Esophagus squamous epithelium (tissue), 5 donors: ENCODE measurements at regions not wholly inside any gene's neighbourhood (a gene's known extent, or its start where the extent isn't known, plus 50 kb on each side); places are given as distances from the start of the nearest gene placed in this dataset.

Experiments
- DNase-seq: peaks from one replicate; lab custom pipeline; 2025; lab: John Stamatoyannopoulos, UW
- H3K27ac ChIP-seq, 4 donors: fragments of 200-600 bp; sonication (generic); one replicate each; pipeline ENCODE4 v1.5.1; 2016 to 2019; ENCODE audit warnings: mild to moderate bottlenecking in 1 of 4
- H3K27me3 ChIP-seq, 4 donors: fragments of 200-600 bp; sonication (generic); 1 replicate in 3 of 4; 2 replicates in 1 of 4; pipeline versions ENCODE4 v1.5.1 to v1.6.0; 2017 to 2021; ENCODE audit warnings: antibody characterized with exemption in 1 of 4
- H3K36me3 ChIP-seq, 3 donors: fragments of 200-600 bp; sonication (generic); one replicate each; pipeline ENCODE4 v1.5.1; 2016 to 2019
- H3K4me1 ChIP-seq, 3 donors: fragments of 200-600 bp; sonication (generic); one replicate each; pipeline ENCODE4 v1.5.1; 2017 to 2019
- H3K4me3 ChIP-seq, 4 donors: fragments of 200-600 bp; sonication (generic); 1 replicate in 3 of 4; 2 replicates in 1 of 4; pipeline ENCODE4 v1.5.1; 2016 to 2019; ENCODE audit warnings: mild to moderate bottlenecking in 2 of 4, moderate library complexity in 1 of 4
- H3K9me3 ChIP-seq, 3 donors: fragments of 200-600 bp; sonication (generic); one replicate each; pipeline ENCODE4 v1.5.1; 2016 to 2019
- CTCF ChIP-seq, 6 experiments: fragments of 450-650 bp in 4 of 6; fragments of 200-600 bp in 2 of 6; sonication (generic) in 2 of 6; IDR thresholded peaks; one replicate each; pipeline ENCODE4 v1.5.1; 2016 to 2019; ENCODE audit warnings: antibody characterized with exemption in 6 of 6, mild to moderate bottlenecking in 4 of 6, moderate library complexity in 4 of 6
- POLR2A ChIP-seq, 4 donors: fragments of 450-650 bp; IDR thresholded peaks; one replicate each; pipeline ENCODE4 v1.6.1; 2017; ENCODE audit warnings: antibody characterized with exemption in 4 of 4, mild to moderate bottlenecking in 4 of 4, moderate library complexity in 3 of 4
- WGBS, 2 donors: methylation state at CpG; one replicate each; pipeline ENCODE4 v1.1.5; 2018; 5-methylcytosine and 5-hydroxymethylcytosine counted together
- intact Hi-C: fragments of 100-400 bp; cut with DNase I; formaldehyde crosslinking; loops from one replicate; pipeline ENCODE4 v1.15.0; 2022
- donor health status: DM: yes; HTN: yes; CAD: no.

GRCh38 chr7:49721441-49721840 lies 52.0 kb upstream of the VWC2 start:
- 65 to 85% methylated on average over 4 of the region's 4 CpGs for WGBS, 2 donors
- no peak for DNase-seq
- H3K4me3 ChIP-seq, result no peak overlapping the region
- H3K36me3 ChIP-seq, result no peaks in the 10 kb centered on the region
- no peak overlapping the region for H3K27ac ChIP-seq
- no peaks in the 10 kb centered on the region for H3K27me3 ChIP-seq
- H3K9me3 ChIP-seq, result no peaks in the 10 kb centered on the region
- no peaks in the 10 kb centered on the region for H3K4me1 ChIP-seq
- no peak for TF ChIP-seq POLR2A (IDR thresholded peaks at IDR 0.05)
- no peak for TF ChIP-seq CTCF (IDR thresholded peaks at IDR 0.05)
- intact Hi-C loops, result no loop called here
